ENCODE measurements at regions not wholly inside any gene's neighbourhood (a gene's known extent, or its start where the extent isn't known, plus 50 kb on each side); places are given as distances from the start of the nearest gene placed in this dataset.
"Not testable (repeated sequence)": the region's sequence is repeated elsewhere in the genome, so short reads cannot be mapped to it uniquely, and the experiment has no call there.

DNA sequence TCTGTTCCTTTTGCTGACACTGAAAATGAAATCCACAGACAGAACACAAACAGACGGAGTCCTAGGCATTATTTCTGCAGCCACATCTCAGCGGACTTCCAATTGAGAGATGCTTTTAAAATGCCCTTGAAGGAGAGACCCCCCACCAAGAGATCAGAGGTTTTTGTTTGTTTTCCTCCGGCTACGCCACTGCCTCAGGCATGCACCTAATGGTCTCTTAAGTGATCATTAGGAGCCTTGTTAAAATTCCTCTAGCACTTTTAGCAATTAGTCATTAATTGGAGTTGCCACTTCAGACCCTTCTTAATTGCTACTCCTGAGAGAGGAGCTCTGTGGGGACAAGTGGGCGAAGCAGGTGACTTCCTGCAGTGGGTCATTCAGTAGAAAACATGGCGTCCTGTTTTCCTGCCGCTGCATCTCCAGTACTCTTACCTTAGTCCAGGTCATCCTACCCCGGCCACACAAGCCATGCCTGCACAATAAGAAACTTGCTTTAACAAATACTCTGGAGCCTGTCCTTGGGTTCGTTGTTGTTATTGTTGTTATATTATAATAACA, 257.7 kb upstream of the CHAC2 start:
- no peaks in the 10 kb centered on the region for H3K9me3 ChIP-seq (ENCODE audit: insufficient read depth, low read depth, low read length)
- H3K4me3 ChIP-seq (ENCODE audit: low read length): no peak overlapping the region
- no peaks in the 10 kb centered on the region for H3K27me3 ChIP-seq (ENCODE audit: insufficient read depth, low read length)
- H3K27ac ChIP-seq (ENCODE audit: low read length): no peak overlapping the region
- no peak overlapping the region for H3K9ac ChIP-seq (ENCODE audit: low read depth, low read length)
- peaks cover 10% of the 10 kb centered on the region for H3K4me1 ChIP-seq (ENCODE audit: insufficient read depth, low read length)
- H3K36me3 ChIP-seq (ENCODE audit: insufficient read depth, low read depth, low read length): no peaks in the 10 kb centered on the region

GRCh38 chr2:53508667-53509066, 258.9 kb upstream of the CHAC2 start:
- Histone ChIP-seq H3K9ac (ENCODE audit: low read depth, low read length) (no peak overlapping the region), H3K27me3 (ENCODE audit: insufficient read depth, low read length) (no peaks in the 10 kb centered on the region), H3K36me3 (ENCODE audit: insufficient read depth, low read depth, low read length) (no peaks in the 10 kb centered on the region), H3K4me3 (ENCODE audit: low read length) (no peak overlapping the region), H3K27ac (ENCODE audit: low read length) (no peak overlapping the region), H3K9me3 (ENCODE audit: insufficient read depth, low read depth, low read length) (no peaks in the 10 kb centered on the region), H3K4me1 (ENCODE audit: insufficient read depth, low read length) (peaks cover 23% of the 10 kb centered on the region)

DNA sequence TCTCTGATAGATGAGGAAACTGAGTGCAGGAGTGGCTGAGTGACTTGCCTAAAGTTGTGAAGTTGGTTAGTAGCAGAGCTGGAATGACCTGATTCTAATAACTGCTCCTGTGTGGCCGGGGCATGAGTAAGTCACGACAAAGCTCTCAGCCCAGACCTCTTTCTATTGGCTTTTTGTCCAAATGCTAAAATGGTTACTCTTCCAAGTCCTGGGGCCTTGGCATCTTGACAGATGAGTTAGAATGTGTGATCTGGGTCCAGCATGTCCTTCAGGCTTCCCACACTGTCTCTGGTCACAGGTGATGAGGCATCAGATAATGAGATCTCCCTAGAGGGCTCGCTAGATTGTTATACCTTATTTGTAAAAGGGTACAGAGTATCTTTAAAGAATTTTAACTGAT, 260.5 kb upstream of the CHAC2 start:
- H3K36me3 ChIP-seq (ENCODE audit: insufficient read depth, low read depth, low read length); H3K9ac ChIP-seq (ENCODE audit: low read depth, low read length); H3K27ac ChIP-seq (ENCODE audit: low read length); H3K9me3 ChIP-seq (ENCODE audit: insufficient read depth, low read depth, low read length); H3K4me3 ChIP-seq (ENCODE audit: low read length); H3K27me3 ChIP-seq (ENCODE audit: insufficient read depth, low read length): not testable (repeated sequence)
- H3K4me1 ChIP-seq (ENCODE audit: insufficient read depth, low read length): peaks cover 23% of the 10 kb centered on the region

DNA sequence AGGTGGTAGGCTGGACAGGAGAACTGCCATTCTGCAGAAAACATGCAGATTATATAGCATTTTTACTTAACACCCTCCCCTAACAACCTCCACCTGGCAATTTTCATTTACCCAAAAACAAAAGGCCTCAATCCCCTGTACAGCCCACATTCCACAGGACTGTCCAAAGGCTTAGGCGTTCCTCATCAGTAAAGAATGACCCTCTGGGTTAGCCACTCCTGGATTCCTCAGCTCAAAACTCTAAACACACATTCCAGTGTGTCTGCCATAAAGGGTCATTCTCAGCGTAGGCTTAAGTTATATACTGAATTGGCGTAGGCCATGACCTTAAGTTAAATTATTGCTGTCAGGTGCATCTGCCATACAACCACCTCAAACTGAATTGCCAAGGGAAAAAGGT, 261.8 kb upstream of the CHAC2 start:
- H3K4me1 ChIP-seq (ENCODE audit: insufficient read depth, low read length): peaks cover 23% of the 10 kb centered on the region
- no peak overlapping the region for H3K9ac ChIP-seq (ENCODE audit: low read depth, low read length)
- H3K4me3 ChIP-seq (ENCODE audit: low read length): no peak overlapping the region
- no peaks in the 10 kb centered on the region for H3K9me3 ChIP-seq (ENCODE audit: insufficient read depth, low read depth, low read length)
- H3K27me3 ChIP-seq (ENCODE audit: insufficient read depth, low read length): no peaks in the 10 kb centered on the region
- H3K36me3 ChIP-seq (ENCODE audit: insufficient read depth, low read depth, low read length): no peaks in the 10 kb centered on the region
- H3K27ac ChIP-seq (ENCODE audit: low read length): no peak overlapping the region

DNA sequence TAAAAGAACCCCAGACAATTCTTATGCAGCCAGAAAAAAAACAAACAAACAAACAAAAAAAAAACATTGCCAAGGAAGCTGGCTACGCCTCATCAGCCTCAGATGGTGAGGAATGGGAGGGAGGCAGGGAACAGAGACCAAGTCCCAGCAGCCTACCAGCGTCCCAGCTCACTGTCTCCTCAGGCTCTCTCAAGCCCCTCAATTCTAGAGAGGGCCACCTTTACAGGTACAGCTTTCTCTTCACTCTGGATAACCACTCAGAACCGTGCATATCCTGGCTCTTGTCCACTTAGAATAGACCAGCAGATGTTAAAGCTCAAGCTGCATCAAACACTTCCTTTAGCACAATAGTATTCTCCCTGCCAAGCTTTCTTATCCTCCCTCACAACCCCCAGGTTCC, 263.1 kb upstream of the CHAC2 start:
- Histone ChIP-seq H3K4me1 (ENCODE audit: insufficient read depth, low read length) (peaks cover 15% of the 10 kb centered on the region), H3K9ac (ENCODE audit: low read depth, low read length) (no peak overlapping the region), H3K27ac (ENCODE audit: low read length) (no peak overlapping the region), H3K36me3 (ENCODE audit: insufficient read depth, low read depth, low read length) (no peaks in the 10 kb centered on the region), H3K4me3 (ENCODE audit: low read length) (no peak overlapping the region), H3K9me3 (ENCODE audit: insufficient read depth, low read depth, low read length) (no peaks in the 10 kb centered on the region), H3K27me3 (ENCODE audit: insufficient read depth, low read length) (no peaks in the 10 kb centered on the region)

GRCh38 chr2:53500181-53500580, 267.4 kb upstream of the CHAC2 start:
- H3K27me3 ChIP-seq (ENCODE audit: insufficient read depth, low read length): no peaks in the 10 kb centered on the region
- H3K27ac ChIP-seq (ENCODE audit: low read length): no peak overlapping the region
- H3K9ac ChIP-seq (ENCODE audit: low read depth, low read length): no peak overlapping the region
- H3K9me3 ChIP-seq (ENCODE audit: insufficient read depth, low read depth, low read length): no peaks in the 10 kb centered on the region
- no peak overlapping the region for H3K4me3 ChIP-seq (ENCODE audit: low read length)
- no peaks in the 10 kb centered on the region for H3K36me3 ChIP-seq (ENCODE audit: insufficient read depth, low read depth, low read length)
- H3K4me1 ChIP-seq (ENCODE audit: insufficient read depth, low read length): peaks cover 15% of the 10 kb centered on the region; the same call in 1 of the 2 replicates

DNA sequence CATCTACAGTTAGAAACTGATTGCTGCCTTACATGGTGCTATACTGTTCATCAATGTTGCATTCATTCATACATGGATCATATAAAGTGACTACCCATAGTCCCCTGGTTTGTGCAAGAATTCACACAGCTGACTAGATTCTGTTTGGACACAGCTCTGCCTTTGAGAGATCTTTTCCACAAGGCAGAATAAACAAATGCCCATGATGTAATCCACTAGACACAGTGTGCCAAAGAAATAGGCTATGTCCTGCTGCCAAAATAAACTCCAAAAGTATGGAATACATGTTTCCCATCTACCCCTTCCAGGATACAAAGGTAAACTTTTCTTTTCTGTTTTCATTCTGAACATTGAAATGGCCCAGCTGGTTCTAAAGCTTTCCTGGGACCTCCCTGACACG, 269.4 kb upstream of the CHAC2 start:
- H3K4me3 ChIP-seq (ENCODE audit: low read length): no peak overlapping the region
- no peak overlapping the region for H3K9ac ChIP-seq (ENCODE audit: low read depth, low read length)
- H3K9me3 ChIP-seq (ENCODE audit: insufficient read depth, low read depth, low read length): no peaks in the 10 kb centered on the region
- no peak overlapping the region for H3K27ac ChIP-seq (ENCODE audit: low read length)
- H3K4me1 ChIP-seq (ENCODE audit: insufficient read depth, low read length): no peaks in the 10 kb centered on the region; the same call in 1 of the 2 replicates
- no peaks in the 10 kb centered on the region for H3K36me3 ChIP-seq (ENCODE audit: insufficient read depth, low read depth, low read length)
- no peaks in the 10 kb centered on the region for H3K27me3 ChIP-seq (ENCODE audit: insufficient read depth, low read length)

GRCh38 chr2:53497020-53497419, 270.6 kb upstream of the CHAC2 start:
- H3K4me1 ChIP-seq (ENCODE audit: insufficient read depth, low read length): no peaks in the 10 kb centered on the region
- H3K36me3 ChIP-seq (ENCODE audit: insufficient read depth, low read depth, low read length): no peaks in the 10 kb centered on the region
- H3K9ac ChIP-seq (ENCODE audit: low read depth, low read length): no peak overlapping the region
- H3K27ac ChIP-seq (ENCODE audit: low read length): no peak overlapping the region
- no peak overlapping the region for H3K4me3 ChIP-seq (ENCODE audit: low read length)
- H3K9me3 ChIP-seq (ENCODE audit: insufficient read depth, low read depth, low read length): no peaks in the 10 kb centered on the region
- H3K27me3 ChIP-seq (ENCODE audit: insufficient read depth, low read length): no peaks in the 10 kb centered on the region

GRCh38 chr2:53493210-53493609, 274.4 kb upstream of the CHAC2 start:
- H3K9me3 ChIP-seq (ENCODE audit: insufficient read depth, low read depth, low read length): no peaks in the 10 kb centered on the region
- no peak overlapping the region for H3K27ac ChIP-seq (ENCODE audit: low read length)
- H3K4me3 ChIP-seq (ENCODE audit: low read length): no peak overlapping the region
- H3K27me3 ChIP-seq (ENCODE audit: insufficient read depth, low read length): no peaks in the 10 kb centered on the region
- H3K9ac ChIP-seq (ENCODE audit: low read depth, low read length): no peak overlapping the region
- H3K36me3 ChIP-seq (ENCODE audit: insufficient read depth, low read depth, low read length): no peaks in the 10 kb centered on the region
- H3K4me1 ChIP-seq (ENCODE audit: insufficient read depth, low read length): 0 out of 2 replicates have a peak, but pooled peaks cover 3% of the 10 kb centered on the region

DNA sequence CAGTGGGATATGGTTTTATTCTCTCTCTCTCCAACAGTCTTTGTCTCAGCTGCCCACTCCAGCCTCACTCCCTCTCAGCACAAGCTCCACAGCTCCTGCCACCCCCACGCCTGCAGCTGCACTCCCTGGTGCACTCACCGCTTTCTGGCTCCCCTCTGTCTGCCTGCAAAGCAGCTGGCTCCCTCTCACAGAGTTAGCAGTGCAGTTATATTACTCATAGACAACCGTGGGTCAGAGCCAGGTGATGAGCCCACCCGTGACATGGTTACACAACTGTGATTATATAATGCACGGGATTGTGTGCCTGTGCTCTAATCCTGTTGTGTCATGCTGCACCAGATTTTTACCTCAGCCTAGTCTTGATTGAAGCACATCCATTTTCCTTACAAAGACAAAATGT, 276.9 kb upstream of the CHAC2 start:
- H3K9me3 ChIP-seq (ENCODE audit: insufficient read depth, low read depth, low read length): no peaks in the 10 kb centered on the region
- no peak overlapping the region for H3K4me3 ChIP-seq (ENCODE audit: low read length)
- no peak overlapping the region for H3K9ac ChIP-seq (ENCODE audit: low read depth, low read length)
- H3K27ac ChIP-seq (ENCODE audit: low read length): no peak overlapping the region
- H3K27me3 ChIP-seq (ENCODE audit: insufficient read depth, low read length): no peaks in the 10 kb centered on the region
- 0 out of 2 replicates have a peak, but pooled peaks cover 3% of the 10 kb centered on the region for H3K4me1 ChIP-seq (ENCODE audit: insufficient read depth, low read length)
- H3K36me3 ChIP-seq (ENCODE audit: insufficient read depth, low read depth, low read length): no peaks in the 10 kb centered on the region

- not testable (repeated sequence) for H3K27me3 ChIP-seq (ENCODE audit: insufficient read depth, low read length); H3K4me3 ChIP-seq (ENCODE audit: low read length); H3K4me1 ChIP-seq (ENCODE audit: insufficient read depth, low read length); H3K9me3 ChIP-seq (ENCODE audit: insufficient read depth, low read depth, low read length); H3K9ac ChIP-seq (ENCODE audit: low read depth, low read length); H3K27ac ChIP-seq (ENCODE audit: low read length); H3K36me3 ChIP-seq (ENCODE audit: insufficient read depth, low read depth, low read length)
These were observed 281.3 kb upstream of the CHAC2 start for GRCh38 chr2:53486185-53486899.

- Histone ChIP-seq H3K36me3 (ENCODE audit: insufficient read depth, low read depth, low read length) (no peaks in the 10 kb centered on the region), H3K9me3 (ENCODE audit: insufficient read depth, low read depth, low read length) (no peaks in the 10 kb centered on the region), H3K27me3 (ENCODE audit: insufficient read depth, low read length) (no peaks in the 10 kb centered on the region), H3K9ac (ENCODE audit: low read depth, low read length) (no peak overlapping the region), H3K27ac (ENCODE audit: low read length) (no peak overlapping the region), H3K4me1 (ENCODE audit: insufficient read depth, low read length) (0 out of 2 replicates have a peak, but pooled peaks cover 3% of the 10 kb centered on the region), H3K4me3 (ENCODE audit: low read length) (no peak overlapping the region)
These were observed 282.4 kb upstream of the CHAC2 start for GRCh38 chr2:53485021-53485728.
